ENCODE measurements at regions not wholly inside any gene's neighbourhood (a gene's known extent, or its start where the extent isn't known, plus 50 kb on each side); places are given as distances from the start of the nearest gene placed in this dataset.
"Not testable (repeated sequence)": the region's sequence is repeated elsewhere in the genome, so short reads cannot be mapped to it uniquely, and the experiment has no call there.

DNA sequence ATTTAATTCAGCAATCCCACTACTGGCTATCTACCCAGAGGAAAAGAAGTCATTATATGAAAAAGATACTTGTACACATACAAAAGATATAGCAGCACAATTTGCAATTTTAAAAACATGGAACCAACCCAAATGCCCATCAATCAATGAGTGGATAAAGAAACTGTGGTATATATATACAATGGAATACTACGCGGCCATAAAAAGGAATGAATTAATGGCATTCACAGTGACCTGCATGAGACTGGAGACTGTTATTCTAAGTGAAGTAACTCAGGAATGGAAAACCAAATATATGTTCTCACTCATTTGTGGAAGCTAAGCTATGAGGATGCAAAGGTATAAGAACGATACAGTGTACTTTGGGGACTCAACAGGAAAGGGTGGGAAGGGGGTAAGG is 102.8 kb upstream of the KCNMA1 start:
- DNase-seq = not testable (repeated sequence)

- DNase-seq = no peak
Observed at GRCh38 chr10:77738496-77739158, 101.0 kb upstream of the KCNMA1 start.

- DNase-seq = no peak
Observed at GRCh38 chr10:77737608-77738007, 100.0 kb upstream of the KCNMA1 start.

DNA sequence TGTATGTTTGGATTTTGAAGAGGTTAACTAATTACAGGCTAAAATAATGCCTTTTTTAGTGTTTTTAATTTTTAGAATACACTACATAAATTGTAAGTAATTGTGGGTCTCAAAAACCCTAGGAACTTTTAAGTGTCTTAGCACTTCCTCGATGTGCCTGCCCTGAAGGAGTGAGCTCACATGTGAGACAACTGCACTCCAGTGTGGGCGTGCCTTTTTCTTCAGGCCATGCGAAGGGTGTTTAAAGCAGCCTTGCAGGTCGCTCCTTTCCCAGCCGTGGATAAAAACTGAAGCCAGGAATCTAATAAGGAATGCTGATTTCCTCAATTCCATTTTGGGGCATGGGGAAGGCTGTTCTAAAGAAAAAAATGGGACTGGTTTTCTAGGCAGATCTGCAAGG is 97.5 kb upstream of the KCNMA1 start:
- not testable (repeated sequence) for DNase-seq

DNA sequence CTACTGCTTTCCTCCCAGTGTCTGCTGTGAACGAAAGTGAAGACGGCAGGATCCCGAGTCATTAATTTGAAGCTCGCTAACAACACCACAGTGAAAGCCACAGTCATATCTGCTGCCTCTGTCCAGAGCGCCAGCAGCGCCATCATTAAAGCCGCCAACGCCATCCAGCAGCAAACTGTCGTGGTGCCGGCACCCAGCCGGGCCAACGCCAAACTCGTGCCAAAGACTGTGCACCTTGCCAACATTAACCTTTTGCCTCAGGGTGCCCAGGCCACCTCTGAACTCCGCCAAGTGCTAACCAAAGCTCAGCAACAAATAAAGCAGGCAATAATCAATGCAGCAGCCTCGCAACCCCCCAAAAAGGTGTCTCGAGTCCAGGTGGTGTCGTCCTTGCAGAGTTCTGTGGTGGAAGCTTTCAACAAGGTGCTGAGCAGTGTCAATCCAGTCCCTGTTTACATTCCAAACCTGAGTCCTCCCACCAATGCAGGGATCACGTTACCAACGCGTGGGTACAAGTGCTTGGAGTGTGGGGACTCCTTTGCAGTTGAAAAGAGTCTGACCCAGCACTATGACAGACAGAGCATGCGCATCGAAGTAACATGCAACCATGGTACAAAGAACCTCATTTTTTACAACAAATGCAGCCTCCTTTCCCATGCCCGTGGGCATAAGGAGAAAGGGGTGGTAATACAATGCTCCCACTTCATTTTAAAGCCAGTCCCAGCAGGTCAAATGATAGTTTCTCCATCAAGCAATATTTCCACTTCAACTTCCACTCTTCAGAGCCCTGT is 94.8 kb upstream of the KCNMA1 start:
- no peak for DNase-seq

GRCh38 chr10:77727481-77727880 is 89.9 kb upstream of the KCNMA1 start:
- DNase-seq = no peak

GRCh38 chr10:77726732-77727131 is 89.1 kb upstream of the KCNMA1 start:
- no peak for DNase-seq

DNA sequence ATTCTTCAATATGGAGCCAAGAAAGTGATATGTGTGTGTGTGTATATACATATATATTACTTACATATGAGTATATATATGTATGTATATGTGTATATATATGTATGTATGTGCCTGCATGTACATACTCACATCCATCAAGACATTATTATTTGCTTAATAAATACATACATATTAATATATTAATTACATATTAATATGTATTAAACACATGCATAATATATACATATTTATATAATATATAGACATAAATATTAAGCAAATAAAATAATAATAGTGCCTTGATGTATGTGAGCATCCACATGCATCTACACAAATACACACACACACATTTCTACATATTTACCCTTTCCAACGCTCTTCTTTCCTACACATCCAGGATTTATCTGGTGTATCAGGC is 88.7 kb upstream of the KCNMA1 start:
- no peak for DNase-seq

DNA sequence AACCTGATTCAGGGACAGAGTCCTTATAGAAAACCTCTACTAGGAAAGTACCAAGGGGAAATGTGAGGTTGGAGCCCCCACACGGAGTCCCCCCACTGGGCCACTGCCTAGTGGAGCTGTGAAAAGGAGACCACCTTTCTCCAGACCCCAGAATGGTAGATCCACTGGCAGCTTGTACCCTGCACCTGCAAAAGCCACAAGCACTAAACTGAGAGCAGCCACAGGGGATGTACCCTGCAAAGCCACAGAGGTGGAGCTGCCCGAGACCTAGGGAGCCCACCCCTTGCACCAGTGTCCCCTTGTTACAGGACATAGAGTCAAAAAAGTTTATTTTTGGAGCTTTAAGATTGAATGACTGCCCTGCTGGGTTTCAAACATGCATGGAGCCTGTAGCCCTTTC is 87.2 kb upstream of the KCNMA1 start:
- DNase-seq = no peak

DNA sequence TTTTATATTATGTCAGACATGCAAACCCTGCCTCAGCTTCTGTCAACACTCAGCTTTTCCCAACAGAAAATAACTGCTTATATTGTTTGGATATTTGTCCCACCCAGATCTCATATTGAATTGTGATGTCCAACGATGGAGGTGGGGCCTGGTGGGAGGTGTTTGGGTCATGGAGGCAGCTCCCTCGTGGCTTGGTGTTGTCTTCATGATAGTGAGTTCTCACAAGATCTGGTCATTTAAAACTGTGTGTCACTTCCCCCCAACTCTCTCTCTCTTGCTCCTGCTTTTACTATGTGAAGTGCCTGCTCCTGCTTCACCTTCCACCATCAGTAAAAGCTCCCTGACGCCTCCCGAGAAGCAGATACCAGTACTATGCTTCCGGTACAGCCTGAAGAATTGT is 85.8 kb upstream of the KCNMA1 start:
- DNase-seq = no peak

DNA sequence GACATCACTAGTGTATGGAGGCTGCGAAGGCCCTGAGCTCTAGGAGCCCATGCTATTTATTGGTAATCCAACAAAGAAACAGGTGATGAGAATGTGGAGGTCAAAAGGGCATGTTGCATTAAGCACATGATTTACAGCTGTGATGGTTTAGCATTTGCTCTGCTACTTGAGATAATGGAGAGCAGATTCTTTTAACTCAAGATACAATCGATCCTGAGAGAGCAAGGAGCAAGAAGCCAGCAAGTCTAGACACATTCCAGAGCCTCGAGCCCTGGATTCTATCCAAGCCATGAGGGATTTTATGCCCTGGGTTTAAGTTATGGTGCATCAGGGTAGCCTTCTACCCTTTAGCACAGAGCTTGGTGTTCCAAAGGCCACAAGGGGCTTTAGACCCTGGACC is 85.3 kb upstream of the KCNMA1 start:
- not testable (repeated sequence) for DNase-seq

DNA sequence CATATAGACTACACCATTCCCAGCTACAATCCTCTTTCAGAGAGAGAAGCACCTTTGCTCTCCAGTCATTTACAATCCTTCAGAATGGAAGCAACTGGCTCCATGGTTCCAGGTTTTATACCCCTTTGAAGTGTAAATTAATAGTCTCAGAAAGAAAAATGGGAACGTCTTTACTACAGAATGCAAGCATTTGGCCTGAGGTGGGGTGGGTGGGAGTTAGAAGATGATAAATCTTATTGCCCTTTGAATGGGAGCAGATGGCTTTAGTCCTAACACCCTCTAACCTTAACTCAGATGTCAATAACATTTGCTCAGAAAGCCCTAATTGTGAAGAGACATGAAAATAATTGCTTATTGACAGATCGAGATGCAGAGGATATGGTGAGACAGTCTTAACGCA is 84.2 kb upstream of the KCNMA1 start:
- DNase-seq = no peak

DNA sequence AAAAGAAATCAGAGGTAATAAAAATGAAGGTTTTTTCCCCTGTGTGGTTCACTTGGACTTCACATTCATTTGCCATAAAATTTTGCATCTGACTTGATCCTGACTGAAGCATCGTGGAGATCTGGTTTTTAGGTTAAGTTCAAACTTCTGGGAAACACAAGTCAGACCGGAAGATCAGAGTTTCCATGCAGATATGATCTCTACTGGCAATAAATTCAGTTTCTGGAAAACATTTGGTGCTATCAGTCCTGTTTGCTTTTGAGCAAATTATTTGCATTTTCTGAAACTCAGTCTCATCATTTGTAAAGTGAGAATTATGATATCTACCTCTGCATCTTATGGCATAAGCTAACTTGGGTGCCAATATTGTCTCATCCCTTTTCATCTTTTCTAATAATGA is 81.3 kb upstream of the KCNMA1 start:
- DNase-seq = no peak

DNA sequence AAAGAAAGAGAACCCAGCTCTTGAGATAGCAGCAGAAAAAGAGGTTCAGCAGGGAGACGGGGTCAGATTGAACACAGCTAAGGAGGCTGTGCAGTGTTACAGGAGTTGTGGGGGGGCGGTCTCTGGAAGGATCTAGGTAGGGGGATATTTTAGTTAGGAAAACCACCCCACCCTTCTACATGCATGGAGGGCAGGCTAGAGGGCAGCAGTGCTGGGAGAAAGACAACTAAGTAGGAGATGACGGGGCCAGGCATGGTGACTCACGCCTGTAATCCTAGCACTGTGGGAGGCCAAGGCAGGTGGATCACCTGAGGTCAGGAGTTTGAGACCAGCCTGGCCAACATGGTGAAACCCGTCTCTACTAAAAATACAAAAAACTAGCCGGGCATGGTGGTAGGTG is 80.7 kb upstream of the KCNMA1 start:
- not testable (repeated sequence) for DNase-seq

DNA sequence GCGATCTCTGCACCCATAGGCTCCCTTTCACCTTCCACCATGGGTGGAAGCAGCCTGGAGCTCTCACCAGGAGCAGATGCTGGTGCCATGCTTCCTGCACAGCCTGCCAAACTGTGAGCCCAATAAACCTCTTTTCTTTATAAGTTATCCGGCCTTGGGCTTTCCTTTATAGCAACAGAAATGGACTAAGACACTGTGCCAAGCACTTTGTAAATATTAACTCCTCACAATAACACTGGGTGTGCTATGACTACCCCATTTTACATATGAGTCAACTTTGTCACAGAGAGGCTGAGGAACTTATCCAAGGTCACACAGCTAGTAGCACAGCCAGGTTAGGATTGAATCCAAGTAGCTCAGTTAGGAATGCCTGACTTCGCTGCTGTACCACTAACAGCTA is 79.7 kb upstream of the KCNMA1 start:
- DNase-seq = no peak

GRCh38 chr10:77716458-77717317 is 79.1 kb upstream of the KCNMA1 start:
- no peak for DNase-seq

- no peak for DNase-seq
Observed at GRCh38 chr10:77715536-77715935, 77.9 kb upstream of the KCNMA1 start.

GRCh38 chr10:77715088-77715487 is 77.5 kb upstream of the KCNMA1 start:
- DNase-seq = no peak

DNA sequence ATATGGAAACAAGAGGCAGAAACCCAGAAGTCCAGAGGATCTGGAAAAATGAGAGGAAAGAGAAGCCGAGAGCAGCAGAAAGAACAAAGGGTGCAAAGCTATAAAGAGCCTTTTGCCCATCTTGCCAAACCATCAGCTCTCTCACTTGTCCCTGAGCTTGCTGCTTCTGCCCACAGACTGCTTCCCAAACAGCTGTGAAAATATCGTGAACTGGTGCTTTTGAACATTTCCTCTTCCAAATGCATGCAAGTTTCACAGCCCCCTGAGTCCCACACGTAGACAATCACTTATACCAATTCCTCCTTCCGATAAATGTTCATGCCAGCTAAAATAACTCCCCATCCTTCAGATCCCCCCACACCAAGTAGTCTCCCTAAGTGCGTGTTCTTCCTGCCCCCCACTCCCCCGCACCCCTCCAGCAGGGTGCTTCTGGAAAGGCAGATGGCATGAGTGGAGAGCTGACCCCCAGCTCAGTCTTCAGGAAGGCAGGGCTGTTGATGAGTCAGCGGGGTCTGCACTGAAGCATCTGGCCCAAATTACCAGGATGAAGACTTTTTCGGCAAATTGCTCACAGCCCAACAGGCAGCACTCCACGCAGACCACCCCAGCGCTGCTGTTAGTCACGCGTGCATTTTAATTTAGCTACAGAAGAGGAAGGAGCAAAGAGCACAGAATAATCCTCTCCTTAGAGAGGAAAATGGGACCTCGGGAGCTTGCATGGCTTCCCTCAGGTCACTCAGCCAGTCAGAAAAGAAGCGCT is 76.1 kb upstream of the KCNMA1 start:
- DNase-seq = no peak

- DNase-seq = no peak
Observed at GRCh38 chr10:77712207-77712606, 74.6 kb upstream of the KCNMA1 start.

GRCh38 chr10:77711683-77712049 is 74.1 kb upstream of the KCNMA1 start:
- DNase-seq = no peak

GRCh38 chr10:77710759-77711682 is 73.4 kb upstream of the KCNMA1 start:
- peak; percentile 46 to 64 for DNase-seq
